ENCODE measurements at regions not wholly inside any gene's neighbourhood (a gene's known extent, or its start where the extent isn't known, plus 50 kb on each side); places are given as distances from the start of the nearest gene placed in this dataset.

DNA sequence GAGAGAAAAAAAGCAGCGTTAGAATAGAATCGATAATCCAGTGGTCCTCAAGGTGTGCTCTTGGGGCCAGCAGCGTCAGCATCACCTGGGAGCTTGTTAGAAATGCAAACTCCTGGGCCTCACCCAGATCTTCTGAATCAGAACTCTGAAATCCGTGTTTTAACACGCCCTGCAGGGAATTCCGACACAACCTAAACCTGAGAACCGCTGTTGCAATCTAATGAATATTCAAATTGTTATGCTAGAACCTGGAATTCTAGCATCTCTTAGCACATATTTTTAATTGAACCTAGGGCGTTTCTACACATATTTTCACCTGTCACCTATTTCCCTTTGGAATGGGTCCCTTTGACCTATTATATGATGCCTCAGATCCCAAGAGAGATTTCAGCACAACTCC, 175.7 kb downstream of the PSMG1 start:
- TF ChIP-seq, protein P1, sequence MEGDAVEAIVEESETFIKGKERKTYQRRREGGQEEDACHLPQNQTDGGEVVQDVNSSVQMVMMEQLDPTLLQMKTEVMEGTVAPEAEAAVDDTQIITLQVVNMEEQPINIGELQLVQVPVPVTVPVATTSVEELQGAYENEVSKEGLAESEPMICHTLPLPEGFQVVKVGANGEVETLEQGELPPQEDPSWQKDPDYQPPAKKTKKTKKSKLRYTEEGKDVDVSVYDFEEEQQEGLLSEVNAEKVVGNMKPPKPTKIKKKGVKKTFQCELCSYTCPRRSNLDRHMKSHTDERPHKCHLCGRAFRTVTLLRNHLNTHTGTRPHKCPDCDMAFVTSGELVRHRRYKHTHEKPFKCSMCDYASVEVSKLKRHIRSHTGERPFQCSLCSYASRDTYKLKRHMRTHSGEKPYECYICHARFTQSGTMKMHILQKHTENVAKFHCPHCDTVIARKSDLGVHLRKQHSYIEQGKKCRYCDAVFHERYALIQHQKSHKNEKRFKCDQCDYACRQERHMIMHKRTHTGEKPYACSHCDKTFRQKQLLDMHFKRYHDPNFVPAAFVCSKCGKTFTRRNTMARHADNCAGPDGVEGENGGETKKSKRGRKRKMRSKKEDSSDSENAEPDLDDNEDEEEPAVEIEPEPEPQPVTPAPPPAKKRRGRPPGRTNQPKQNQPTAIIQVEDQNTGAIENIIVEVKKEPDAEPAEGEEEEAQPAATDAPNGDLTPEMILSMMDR (IDR thresholded peaks at IDR 0.05; ENCODE audit: extremely low read depth, low read depth, low read length) = no peak

GRCh38 chr21:39006571-39007311, 176.5 kb downstream of the PSMG1 start:
- H3K4me3 ChIP-seq (ENCODE audit: insufficient read depth, low read length) = no peak overlapping the region
- no peaks in the 10 kb centered on the region for H4K20me1 ChIP-seq (ENCODE audit: insufficient read depth, low read length)
- no peaks in the 10 kb centered on the region for H3K36me3 ChIP-seq (ENCODE audit: insufficient read depth, low read length)
- no peaks in the 10 kb centered on the region for H3K9me3 ChIP-seq (ENCODE audit: low read depth, low read length)
- DNase-seq (ENCODE audit: insufficient read length, low spot score, missing footprints) = peak; percentile 73
- H3K27me3 ChIP-seq (ENCODE audit: insufficient read depth, low read length) = no peaks in the 10 kb centered on the region
- H3K27ac ChIP-seq (ENCODE audit: low read depth, low read length) = no peak overlapping the region
- peaks cover 25% of the 10 kb centered on the region for H3K4me1 ChIP-seq (ENCODE audit: insufficient read depth, low read length)
- no peak overlapping the region for H3K4me2 ChIP-seq (ENCODE audit: insufficient read depth, low read length)
- TF ChIP-seq, protein P1 (IDR thresholded peaks at IDR 0.05; ENCODE audit: extremely low read depth, low read depth, low read length) = no peak
- H3K79me2 ChIP-seq (ENCODE audit: insufficient read depth, low read length) = no peaks in the 10 kb centered on the region
- peak overlapping the region; percentile 9 for H2AFZ ChIP-seq (ENCODE audit: low read length)

More for the DNA sequence above, 175.7 kb downstream of the PSMG1 start:
- Histone ChIP-seq H3K4me2 (ENCODE audit: insufficient read depth, low read length) (no peak overlapping the region), H2AFZ (ENCODE audit: low read length) (no peak overlapping the region), H3K27me3 (ENCODE audit: insufficient read depth, low read length) (no peaks in the 10 kb centered on the region), H3K36me3 (ENCODE audit: insufficient read depth, low read length) (no peaks in the 10 kb centered on the region), H3K27ac (ENCODE audit: low read depth, low read length) (no peak overlapping the region), H4K20me1 (ENCODE audit: insufficient read depth, low read length) (no peaks in the 10 kb centered on the region), H3K9me3 (ENCODE audit: low read depth, low read length) (no peaks in the 10 kb centered on the region), H3K4me1 (ENCODE audit: insufficient read depth, low read length) (peaks cover 25% of the 10 kb centered on the region), H3K4me3 (ENCODE audit: insufficient read depth, low read length) (no peak overlapping the region), H3K79me2 (ENCODE audit: insufficient read depth, low read length) (no peaks in the 10 kb centered on the region)
- DNase-seq (ENCODE audit: insufficient read length, low spot score, missing footprints) = no peak

DNA sequence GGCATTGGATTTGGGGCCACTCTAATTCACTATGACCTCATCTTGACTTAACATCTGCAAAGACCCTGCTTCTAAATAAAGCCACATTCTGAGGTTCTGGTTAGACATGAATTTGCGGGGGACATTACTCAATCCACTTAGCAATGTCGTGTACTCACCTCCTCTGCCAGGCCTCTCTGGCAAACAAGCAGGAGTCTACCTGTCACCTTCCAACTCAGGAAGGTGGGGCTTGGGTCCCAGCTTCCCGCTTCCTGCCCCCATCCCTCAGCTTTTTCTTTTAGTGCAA, 177.8 kb downstream of the PSMG1 start:
- Histone ChIP-seq H3K4me3 (ENCODE audit: insufficient read depth, low read length) (no peak overlapping the region), H3K4me1 (ENCODE audit: insufficient read depth, low read length) (peaks cover 32% of the 10 kb centered on the region), H3K27me3 (ENCODE audit: insufficient read depth, low read length) (no peaks in the 10 kb centered on the region), H3K36me3 (ENCODE audit: insufficient read depth, low read length) (no peaks in the 10 kb centered on the region), H4K20me1 (ENCODE audit: insufficient read depth, low read length) (no peaks in the 10 kb centered on the region), H3K79me2 (ENCODE audit: insufficient read depth, low read length) (no peaks in the 10 kb centered on the region), H3K27ac (ENCODE audit: low read depth, low read length) (no peak overlapping the region), H3K4me2 (ENCODE audit: insufficient read depth, low read length) (no peak overlapping the region), H3K9me3 (ENCODE audit: low read depth, low read length) (no peaks in the 10 kb centered on the region), H2AFZ (ENCODE audit: low read length) (no peak overlapping the region)
- TF ChIP-seq, protein P1 (IDR thresholded peaks at IDR 0.05; ENCODE audit: extremely low read depth, low read depth, low read length) = no peak
- DNase-seq (ENCODE audit: insufficient read length, low spot score, missing footprints) = no peak

DNA sequence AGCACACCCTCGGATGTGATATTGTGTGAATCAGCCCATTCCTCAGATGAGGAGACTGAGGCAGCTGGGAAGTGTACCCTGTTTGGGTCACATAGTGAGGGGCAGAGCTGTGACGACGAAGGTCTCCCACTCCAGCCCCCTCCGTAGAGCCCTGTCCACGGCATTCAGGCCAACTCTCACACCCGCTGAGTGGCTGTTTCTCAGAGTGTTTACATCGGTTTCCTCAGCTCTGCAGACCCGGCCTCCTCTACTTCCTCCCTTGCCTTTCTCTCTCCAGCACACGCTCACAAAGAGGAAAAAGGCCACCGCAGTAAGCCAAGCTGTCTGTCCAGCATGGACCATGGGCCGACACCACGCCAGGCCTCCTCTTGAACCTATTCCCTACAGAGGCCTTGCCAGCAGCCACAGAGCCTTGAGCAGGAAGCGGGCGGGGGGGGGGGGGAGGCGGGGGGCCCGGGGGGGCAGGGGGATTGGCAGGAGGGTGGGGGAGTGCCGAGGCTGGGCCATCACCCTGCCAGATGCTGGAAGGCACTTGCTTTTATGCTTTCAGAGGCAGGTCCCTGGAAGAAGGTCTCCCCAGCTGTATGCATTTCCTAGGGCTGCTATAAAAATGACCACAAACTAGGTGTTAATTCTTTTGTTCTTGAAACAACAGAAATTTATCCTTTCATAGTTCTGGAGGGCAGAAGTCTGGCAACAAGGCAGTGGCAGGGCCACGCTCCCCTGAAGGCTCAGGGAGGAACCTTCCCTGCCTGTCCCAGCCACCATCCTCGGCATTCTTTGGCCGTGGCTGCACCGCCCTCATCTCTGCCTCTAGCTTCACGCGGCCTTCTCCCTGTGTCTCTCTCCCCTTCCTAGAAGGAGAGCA, 178.4 kb downstream of the PSMG1 start:
- no peak overlapping the region for H3K4me3 ChIP-seq (ENCODE audit: insufficient read depth, low read length)
- no peaks in the 10 kb centered on the region for H3K36me3 ChIP-seq (ENCODE audit: insufficient read depth, low read length)
- TF ChIP-seq, protein P1 (IDR thresholded peaks at IDR 0.05; ENCODE audit: extremely low read depth, low read depth, low read length) = no peak
- H3K27me3 ChIP-seq (ENCODE audit: insufficient read depth, low read length) = no peaks in the 10 kb centered on the region
- peaks cover 32% of the 10 kb centered on the region for H3K4me1 ChIP-seq (ENCODE audit: insufficient read depth, low read length)
- peak overlapping the region; percentile 19 for H3K27ac ChIP-seq (ENCODE audit: low read depth, low read length)
- H3K79me2 ChIP-seq (ENCODE audit: insufficient read depth, low read length) = no peaks in the 10 kb centered on the region
- H3K9me3 ChIP-seq (ENCODE audit: low read depth, low read length) = no peaks in the 10 kb centered on the region
- H2AFZ ChIP-seq (ENCODE audit: low read length) = peak overlapping the region; percentile 5
- H4K20me1 ChIP-seq (ENCODE audit: insufficient read depth, low read length) = no peaks in the 10 kb centered on the region
- H3K4me2 ChIP-seq (ENCODE audit: insufficient read depth, low read length) = no peak overlapping the region
- DNase-seq (ENCODE audit: insufficient read length, low spot score, missing footprints) = no peak
